ENCODE measurements at regions not wholly inside any gene's neighbourhood (a gene's known extent, or its start where the extent isn't known, plus 50 kb on each side); places are given as distances from the start of the nearest gene placed in this dataset.

- Histone ChIP-seq H3K27me3 (ENCODE audit: control insufficient read depth, insufficient read depth, low read length) (no peaks in the 10 kb centered on the region), H3K79me1 (ENCODE audit: low read depth in 1 of 2, low read length in 2 of 2) (no peaks in the 10 kb centered on the region), H3K4me1 (ENCODE audit: control insufficient read depth, insufficient read depth, low read length) (no peaks in the 10 kb centered on the region), H3K4ac (ENCODE audit: low read depth, low read length) (no peak overlapping the region), H3K14ac (replicated peaks; ENCODE audit: low read depth, low read length) (no peak overlapping the region), H2AFZ (replicated peaks; ENCODE audit: low read length, poor library complexity) (no peak overlapping the region), H2AK9ac (replicated peaks; ENCODE audit: low read depth, low read length, poor library complexity) (no peak overlapping the region), H3K9ac (ENCODE audit: low read depth, low read length) (no peak overlapping the region), H3K18ac (ENCODE audit: low read depth, low read length) (no peak overlapping the region), H3K56ac (ENCODE audit: extremely low read depth, insufficient read depth, low read length) (no peak overlapping the region), H2BK15ac (ENCODE audit: low read depth, low read length) (no peak overlapping the region), H3K9me3 (ENCODE audit: control insufficient read depth, insufficient read depth, low read length) (peaks cover 34% of the 10 kb centered on the region), H3K36me3 (ENCODE audit: control insufficient read depth, insufficient read depth, low read length) (no peaks in the 10 kb centered on the region), H4K20me1 (ENCODE audit: insufficient read depth, low read length) (no peaks in the 10 kb centered on the region), H3K4me3 (ENCODE audit: insufficient read depth, low read depth, low read length) (no peak overlapping the region), H2BK120ac (ENCODE audit: low read depth, low read length) (no peak overlapping the region), H3K9me1 (ENCODE audit: insufficient read depth, low read length) (no peaks in the 10 kb centered on the region), H4K91ac (ENCODE audit: insufficient read depth, low read depth, low read length) (no peak overlapping the region), H3K4me2 (ENCODE audit: low read depth, low read length) (no peak overlapping the region), H2BK20ac (ENCODE audit: low read depth, low read length) (no peak overlapping the region), H4K8ac (ENCODE audit: low read depth in 2 of 2, low read length in 2 of 2) (no peak overlapping the region), H3K27ac (ENCODE audit: insufficient read depth, low read length) (no peak overlapping the region), H2BK5ac (ENCODE audit: low read depth, low read length, poor library complexity, severe bottlenecking) (no peak overlapping the region), H3K23ac (ENCODE audit: low read depth, low read length) (no peak overlapping the region), H2AK5ac (ENCODE audit: low read depth, low read length) (no peak overlapping the region), H4K5ac (ENCODE audit: low read depth, low read length) (no peak overlapping the region)
- in situ Hi-C loops (cut with MboI; ENCODE audit: low sequenced_read_pairs): no loop called here
- intact Hi-C loops (cut with micrococcal nuclease): no loop called here
- dilution Hi-C loops (cut with HindIII; ENCODE audit: low sequenced_read_pairs, unreplicated experiment): no loop called here
- ChIA-PET POLR2A (ENCODE audit: unreplicated experiment) (no interaction called here), CTCF (no interaction called here)
- no peak for DNase-seq
- WGBS, 2 experiments (ENCODE audit: extremely low coverage in 2 of 2, insufficient read length in 1 of 2): no CpG with 5 or more reads among the region's 4 CpGs
- ATAC-seq (ENCODE audit: low read depth): no peak
- no TSS peak for BruUV-seq (replicated peaks)
- no peak for TF ChIP-seq RAD21 (IDR thresholded peaks at IDR 0.05; ENCODE audit: low read length)
- TF ChIP-seq RFX5 (IDR thresholded peaks at IDR 0.05; ENCODE audit: low read depth, low read length): no peak
- no peak for TF ChIP-seq RCOR1 (IDR thresholded peaks at IDR 0.05; ENCODE audit: insufficient replicate concordance, low read length)
- TF ChIP-seq, protein P1, sequence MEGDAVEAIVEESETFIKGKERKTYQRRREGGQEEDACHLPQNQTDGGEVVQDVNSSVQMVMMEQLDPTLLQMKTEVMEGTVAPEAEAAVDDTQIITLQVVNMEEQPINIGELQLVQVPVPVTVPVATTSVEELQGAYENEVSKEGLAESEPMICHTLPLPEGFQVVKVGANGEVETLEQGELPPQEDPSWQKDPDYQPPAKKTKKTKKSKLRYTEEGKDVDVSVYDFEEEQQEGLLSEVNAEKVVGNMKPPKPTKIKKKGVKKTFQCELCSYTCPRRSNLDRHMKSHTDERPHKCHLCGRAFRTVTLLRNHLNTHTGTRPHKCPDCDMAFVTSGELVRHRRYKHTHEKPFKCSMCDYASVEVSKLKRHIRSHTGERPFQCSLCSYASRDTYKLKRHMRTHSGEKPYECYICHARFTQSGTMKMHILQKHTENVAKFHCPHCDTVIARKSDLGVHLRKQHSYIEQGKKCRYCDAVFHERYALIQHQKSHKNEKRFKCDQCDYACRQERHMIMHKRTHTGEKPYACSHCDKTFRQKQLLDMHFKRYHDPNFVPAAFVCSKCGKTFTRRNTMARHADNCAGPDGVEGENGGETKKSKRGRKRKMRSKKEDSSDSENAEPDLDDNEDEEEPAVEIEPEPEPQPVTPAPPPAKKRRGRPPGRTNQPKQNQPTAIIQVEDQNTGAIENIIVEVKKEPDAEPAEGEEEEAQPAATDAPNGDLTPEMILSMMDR (conservative IDR thresholded peaks at IDR 0.05; ENCODE audit: low read depth, low read length): no peak
- no peak for TF ChIP-seq MAFK (IDR thresholded peaks at IDR 0.05; ENCODE audit: low read depth, low read length)
- TF ChIP-seq, protein P2, sequence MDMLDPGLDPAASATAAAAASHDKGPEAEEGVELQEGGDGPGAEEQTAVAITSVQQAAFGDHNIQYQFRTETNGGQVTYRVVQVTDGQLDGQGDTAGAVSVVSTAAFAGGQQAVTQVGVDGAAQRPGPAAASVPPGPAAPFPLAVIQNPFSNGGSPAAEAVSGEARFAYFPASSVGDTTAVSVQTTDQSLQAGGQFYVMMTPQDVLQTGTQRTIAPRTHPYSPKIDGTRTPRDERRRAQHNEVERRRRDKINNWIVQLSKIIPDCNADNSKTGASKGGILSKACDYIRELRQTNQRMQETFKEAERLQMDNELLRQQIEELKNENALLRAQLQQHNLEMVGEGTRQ (IDR thresholded peaks at IDR 0.05; ENCODE audit: low read depth, low read length): no peak
- no peak for TF ChIP-seq CEBPB (IDR thresholded peaks at IDR 0.05; ENCODE audit: low read depth, low read length)
- TF ChIP-seq POLR2A (IDR thresholded peaks at IDR 0.05; ENCODE audit: low read depth, low read length): no peak
- no peak for TF ChIP-seq BHLHE40 (IDR thresholded peaks at IDR 0.05; ENCODE audit: low read depth, low read length)
- TF ChIP-seq SMC3 (IDR thresholded peaks at IDR 0.05; ENCODE audit: low read depth, low read length): no peak
- TF ChIP-seq MAZ (IDR thresholded peaks at IDR 0.05; ENCODE audit: borderline replicate concordance, low read depth, low read length): no peak
- TF ChIP-seq FOS (IDR thresholded peaks at IDR 0.05; ENCODE audit: low read depth, low read length): no peak
- no peak for TF ChIP-seq NFE2L2 (IDR thresholded peaks at IDR 0.05; ENCODE audit: low read depth, low read length)
- TF ChIP-seq MXI1 (IDR thresholded peaks at IDR 0.05; ENCODE audit: borderline replicate concordance, low read depth, low read length): no peak
- TF ChIP-seq CHD1 (IDR thresholded peaks at IDR 0.05; ENCODE audit: low read depth, low read length): no peak
- no peak for TF ChIP-seq ELK1 (IDR thresholded peaks at IDR 0.05; ENCODE audit: borderline replicate concordance, low read depth, low read length)
Observed at GRCh38 chr14:98175436-98175835, 1096.6 kb downstream of the BCL11B start.

Data from IMR-90 (cell line).